HFFc6 (cell line): ENCODE measurements at regions not wholly inside any gene's neighbourhood (a gene's known extent, or its start where the extent isn't known, plus 50 kb on each side); places are given as distances from the start of the nearest gene placed in this dataset.
A peak's percentile ranks its signal among the peaks of the same experiment; 100 is the strongest.

Experiments
- DNase-seq: peaks from one replicate; pipeline ENCODE4 v3.0.0-alpha.2; 2018
- H3K27ac Mint-ChIP-seq: 2 replicates; pipeline ENCODE4 v1.8.0; 2020; ENCODE audit warnings: mild to moderate bottlenecking, mixed read lengths
- H3K27me3 Mint-ChIP-seq: 2 replicates; pipeline ENCODE4 v1.8.0; 2021; ENCODE audit warnings: mild to moderate bottlenecking, moderate library complexity, mixed read lengths; ENCODE audit not compliant: insufficient read depth
- H3K36me3 Mint-ChIP-seq: 2 replicates; pipeline ENCODE4 v1.8.0; 2021; ENCODE audit warnings: low read depth, mixed read lengths
- H3K4me1 Mint-ChIP-seq: 2 replicates; pipeline ENCODE4 v1.8.0; 2020; ENCODE audit warnings: low read depth, mixed read lengths
- H3K4me3 Mint-ChIP-seq: 2 replicates; pipeline ENCODE4 v1.8.0; 2020; ENCODE audit warnings: mild to moderate bottlenecking, moderate library complexity, mixed read lengths
- H3K9me3 Mint-ChIP-seq: 2 replicates; pipeline ENCODE4 v1.8.0; 2020; ENCODE audit warnings: mild to moderate bottlenecking, mixed read lengths
- CTCF ChIP-seq: fragments of 200-600 bp; sonication (generic); IDR thresholded peaks from 2 replicates; pipeline ENCODE4 v1.5.0; 2021; ENCODE audit warnings: antibody characterized with exemption, mild to moderate bottlenecking

DNA sequence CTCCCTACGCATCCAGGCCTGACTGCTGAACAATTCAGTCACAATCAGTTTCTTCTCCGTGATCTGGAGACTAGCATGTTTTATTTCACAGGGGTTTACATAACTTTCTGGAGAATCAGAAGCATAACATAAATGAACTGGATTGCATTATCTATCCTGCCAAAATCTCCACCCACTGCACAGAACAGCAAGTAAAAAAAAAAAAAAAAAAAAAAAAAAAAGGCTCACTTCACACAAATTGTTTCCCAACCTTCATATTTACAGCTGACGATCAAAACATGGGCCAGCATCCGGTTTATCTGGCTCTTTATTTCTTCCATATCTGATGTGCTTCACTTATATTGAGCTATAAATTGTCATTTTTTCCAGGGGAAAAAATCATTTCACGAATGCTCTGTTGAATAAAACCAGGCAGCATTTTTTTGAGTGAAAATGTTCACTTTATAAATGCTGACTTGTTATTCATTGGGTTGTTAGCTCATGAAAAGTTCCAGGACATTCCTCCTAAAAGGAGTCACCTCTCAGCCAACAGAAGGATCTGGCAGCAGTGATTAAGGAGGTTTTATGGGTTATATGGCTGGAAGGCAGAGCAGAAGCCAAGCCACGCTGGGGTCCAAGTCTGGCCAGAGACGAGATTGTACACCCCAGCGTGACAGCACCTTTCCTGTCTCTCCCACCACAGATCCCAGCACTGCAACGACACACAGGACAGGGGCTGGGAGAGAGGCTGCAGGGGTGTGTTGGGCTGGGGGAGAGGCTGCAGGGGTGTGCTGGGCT is 51.2 kb upstream of the GLI2 start:
- no peak for TF ChIP-seq CTCF
- Mint-ChIP-seq H3K36me3 (no peaks in the 10 kb centered on the region; the same call in 1 of the 2 replicates), H3K27ac (peak overlapping the region; percentile 77), H3K27me3 (peaks cover 5% of the 10 kb centered on the region), H3K4me3 (peak overlapping the region; percentile 75), H3K9me3 (no peaks in the 10 kb centered on the region), H3K4me1 (peaks cover 39% of the 10 kb centered on the region)
- peak; percentile 90 for DNase-seq

DNA sequence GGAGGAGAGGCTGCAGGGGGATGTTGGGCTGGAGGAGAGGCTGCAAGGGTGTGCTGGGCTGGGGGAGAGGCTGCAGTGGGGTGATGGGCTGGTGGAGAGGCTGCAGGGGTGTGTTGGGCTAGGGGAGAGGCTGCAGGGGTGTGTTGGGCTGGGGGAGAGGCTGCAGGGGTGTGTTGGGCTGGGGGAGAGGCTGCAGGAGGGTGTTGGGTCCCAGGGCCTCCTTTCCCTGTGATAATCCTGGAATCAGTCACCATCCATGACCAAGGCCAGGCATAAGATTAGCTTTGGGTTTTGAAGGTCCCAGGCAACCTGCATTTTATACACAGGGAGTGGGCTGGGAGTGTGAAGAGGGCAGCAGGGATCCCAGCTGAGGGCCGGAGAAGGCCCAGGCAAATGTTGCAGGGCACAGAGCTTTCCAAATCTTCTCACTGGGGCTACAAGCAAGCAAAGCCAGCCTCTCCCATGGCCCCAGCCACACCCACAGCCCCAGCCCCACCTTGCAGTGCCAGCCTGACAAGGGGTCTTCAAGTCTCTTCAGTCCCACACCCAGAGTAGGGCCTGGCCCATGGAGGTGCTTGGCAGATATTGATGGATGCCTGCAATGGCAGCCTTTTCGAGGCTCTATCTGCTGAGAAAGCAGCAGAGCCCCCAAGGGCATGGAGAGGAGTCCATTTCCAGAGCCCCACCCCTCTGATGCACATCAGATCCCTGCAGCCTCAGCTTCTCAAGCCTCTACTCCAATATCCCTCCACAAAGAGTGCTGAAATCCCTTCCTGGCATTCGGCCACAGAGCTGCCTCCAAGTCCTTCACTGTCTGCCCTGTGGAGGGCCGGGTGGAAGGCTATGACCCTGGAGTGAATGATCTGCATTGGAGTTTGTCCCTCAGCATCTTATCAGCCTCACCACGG is 50.3 kb upstream of the GLI2 start:
- DNase-seq: no peak
- no peak overlapping the region for H3K27ac Mint-ChIP-seq
- peaks cover 39% of the 10 kb centered on the region for H3K4me1 Mint-ChIP-seq
- no peaks in the 10 kb centered on the region; the same call in 1 of the 2 replicates for H3K36me3 Mint-ChIP-seq
- no peaks in the 10 kb centered on the region for H3K9me3 Mint-ChIP-seq
- H3K4me3 Mint-ChIP-seq: no peak overlapping the region
- TF ChIP-seq CTCF: no peak
- peaks cover 8% of the 10 kb centered on the region for H3K27me3 Mint-ChIP-seq
